Vagina (tissue), 2 donors: ENCODE measurements at regions not wholly inside any gene's neighbourhood (a gene's known extent, or its start where the extent isn't known, plus 50 kb on each side); places are given as distances from the start of the nearest gene placed in this dataset.

Experiments used
- POLR2A ChIP-seq, 2 donors: fragments of 450-650 bp; IDR thresholded peaks; one replicate each; pipeline ENCODE4 v1.6.1; 2017; ENCODE audit warnings: antibody characterized with exemption in 2 of 2, mild to moderate bottlenecking in 2 of 2, moderate library complexity in 2 of 2
- POLR2AphosphoS5 ChIP-seq, 2 donors: sonication (generic); formaldehyde crosslinking; IDR thresholded peaks; one replicate each; pipeline ENCODE4 v1.9.0; 2017; ENCODE audit warnings: antibody characterized with exemption in 2 of 2, mild to moderate bottlenecking in 2 of 2, low read depth in 1 of 2; ENCODE audit not compliant: insufficient read depth in 1 of 2
- TF ChIP-seq, protein P1 (sequence below), 3 experiments: fragments of 450-650 bp in 2 of 3; fragments of 200-600 bp in 1 of 3; sonication (generic) in 1 of 3; IDR thresholded peaks; one replicate each; pipeline ENCODE4 v1.5.1; 2017 to 2019; ENCODE audit warnings: antibody characterized with exemption in 3 of 3, mild to moderate bottlenecking in 2 of 3, moderate library complexity in 2 of 3

DNA sequence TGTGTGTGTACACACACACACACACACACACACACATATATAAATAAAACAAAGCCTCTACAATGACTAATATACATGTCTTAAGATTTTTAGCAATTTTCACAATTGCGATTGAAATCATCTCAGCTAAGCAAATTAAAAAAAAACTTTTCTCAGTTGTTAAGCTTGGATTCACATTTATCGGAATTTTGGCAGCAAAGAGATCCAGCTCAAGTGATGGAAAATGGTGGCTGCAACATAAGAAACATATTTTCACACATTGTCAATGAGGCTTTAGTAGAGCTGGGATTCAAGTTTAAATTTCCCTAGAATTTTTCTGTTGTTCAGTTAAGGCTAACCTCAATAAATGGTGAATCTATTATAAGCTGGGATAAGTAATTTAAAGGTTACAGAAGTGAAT lies 768.6 kb upstream of the SORCS1 start:
- TF ChIP-seq POLR2A (IDR thresholded peaks at IDR 0.05) (no peak), POLR2AphosphoS5 (IDR thresholded peaks at IDR 0.05; ENCODE audit: insufficient read depth in 1 of 2, low read depth in 1 of 2) (no peak)
- TF ChIP-seq, protein P1, sequence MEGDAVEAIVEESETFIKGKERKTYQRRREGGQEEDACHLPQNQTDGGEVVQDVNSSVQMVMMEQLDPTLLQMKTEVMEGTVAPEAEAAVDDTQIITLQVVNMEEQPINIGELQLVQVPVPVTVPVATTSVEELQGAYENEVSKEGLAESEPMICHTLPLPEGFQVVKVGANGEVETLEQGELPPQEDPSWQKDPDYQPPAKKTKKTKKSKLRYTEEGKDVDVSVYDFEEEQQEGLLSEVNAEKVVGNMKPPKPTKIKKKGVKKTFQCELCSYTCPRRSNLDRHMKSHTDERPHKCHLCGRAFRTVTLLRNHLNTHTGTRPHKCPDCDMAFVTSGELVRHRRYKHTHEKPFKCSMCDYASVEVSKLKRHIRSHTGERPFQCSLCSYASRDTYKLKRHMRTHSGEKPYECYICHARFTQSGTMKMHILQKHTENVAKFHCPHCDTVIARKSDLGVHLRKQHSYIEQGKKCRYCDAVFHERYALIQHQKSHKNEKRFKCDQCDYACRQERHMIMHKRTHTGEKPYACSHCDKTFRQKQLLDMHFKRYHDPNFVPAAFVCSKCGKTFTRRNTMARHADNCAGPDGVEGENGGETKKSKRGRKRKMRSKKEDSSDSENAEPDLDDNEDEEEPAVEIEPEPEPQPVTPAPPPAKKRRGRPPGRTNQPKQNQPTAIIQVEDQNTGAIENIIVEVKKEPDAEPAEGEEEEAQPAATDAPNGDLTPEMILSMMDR (IDR thresholded peaks at IDR 0.05) = no peak
